Panc1 (cell line): ENCODE measurements at regions not wholly inside any gene's neighbourhood (a gene's known extent, or its start where the extent isn't known, plus 50 kb on each side); places are given as distances from the start of the nearest gene placed in this dataset.
"Not testable (repeated sequence)": the region's sequence is repeated elsewhere in the genome, so short reads cannot be mapped to it uniquely, and the experiment has no call there.

ENCODE experiments used
- ATAC-seq: fragments of 200-7000 bp; cut with Tn5 transposase; 2 replicates; pipeline ENCODE4 v1.9.1; 2020; ENCODE audit warnings: mild to moderate bottlenecking, moderate library complexity
- BruUV-seq: library from RNA; stranded (reverse); fragments of 400-500 nt; replicated peaks from 2 replicates; lab custom pipeline; 2021; lab: Mats Ljungman, UMichigan
- CTCF ChIA-PET: fragments of 300-600 bp; sonication (Branson Sonifier 250); formaldehyde crosslinking; loops from one replicate; lab custom pipeline; 2022; ENCODE audit warnings: antibody characterized with exemption; lab: Charles Lee
- POLR2A ChIA-PET: fragments of 300-600 bp; sonication (Branson Sonifier 250); formaldehyde crosslinking; loops from one replicate; lab custom pipeline; 2022; ENCODE audit warnings: antibody characterized with exemption; lab: Charles Lee
- DNase-seq: peaks from one replicate; pipeline ENCODE4 v3.0.0-alpha.2; 2010; ENCODE audit warnings: low read depth, low spot score
- H3K27ac ChIP-seq: 2 replicates; pipeline ENCODE4 v1.5.1; 2011; ENCODE audit warnings: mild to moderate bottlenecking, low read length, inconsistent platforms
- H3K27me3 ChIP-seq: fragments of 200-500 bp; sonication (Bioruptor generic); 2 replicates; pipeline ENCODE4 v1.6.0; 2014; ENCODE audit warnings: low read length, inconsistent platforms; ENCODE audit not compliant: control insufficient read depth, insufficient read depth
- H3K36me3 ChIP-seq: fragments of 200-500 bp; sonication (Bioruptor generic); 2 replicates; pipeline ENCODE4 v1.5.1; 2014; ENCODE audit warnings: inconsistent platforms, mild to moderate bottlenecking, low read length, moderate library complexity; ENCODE audit not compliant: control insufficient read depth, insufficient read depth
- H3K4me1 ChIP-seq: 2 replicates; pipeline ENCODE4 v1.5.1; 2011; ENCODE audit warnings: inconsistent platforms, mild to moderate bottlenecking, low read length, moderate library complexity; ENCODE audit not compliant: control insufficient read depth, insufficient read depth
- H3K4me3 ChIP-seq, 2 experiments: 2 replicates each; pipeline ENCODE4 v1.5.1; 2011 to 2012; ENCODE audit warnings: low read depth in 2 of 2, low read length in 2 of 2, mild to moderate bottlenecking in 2 of 2, inconsistent platforms in 1 of 2, moderate library complexity in 1 of 2
- H3K9me3 ChIP-seq: fragments of 200-500 bp; sonication (Bioruptor generic); 2 replicates; pipeline ENCODE4 v1.5.1; 2014; ENCODE audit warnings: low read depth, mild to moderate bottlenecking, inconsistent platforms, low read length, moderate library complexity; ENCODE audit not compliant: control insufficient read depth, insufficient read depth
- CTCF ChIP-seq: fragments of 450-650 bp; IDR thresholded peaks from 2 replicates; pipeline ENCODE4 v1.5.1; 2017; ENCODE audit warnings: mild to moderate bottlenecking
- POLR2AphosphoS5 ChIP-seq: IDR thresholded peaks from 2 replicates; pipeline ENCODE4 v1.6.1; 2012; ENCODE audit warnings: mild to moderate bottlenecking, low read depth, low read length, moderate library complexity
- SIN3A ChIP-seq: IDR thresholded peaks from 2 replicates; pipeline ENCODE4 v1.6.1; 2012; ENCODE audit warnings: low read depth, mild to moderate bottlenecking, low read length, moderate library complexity, borderline replicate concordance; ENCODE audit not compliant: insufficient read depth
- TCF7L2 ChIP-seq: IDR thresholded peaks from 2 replicates; pipeline ENCODE4 v1.6.1; 2011; ENCODE audit warnings: mild to moderate bottlenecking, low read depth, low read length, inconsistent platforms
- in situ Hi-C: cut with HindIII; loops from 2 replicates; pipeline ENCODE4 v1.10.0; 2016; ENCODE audit warnings: low sequenced_read_pairs, low pct_unique_long_range_greater_than_20kb
- intact Hi-C: fragments of 100-400 bp; cut with micrococcal nuclease; formaldehyde crosslinking; loops from one replicate; pipeline ENCODE4 v1.10.0; 2022; ENCODE audit not compliant: unreplicated experiment
- TF ChIP-seq, protein P1 (sequence below), 2 experiments: IDR thresholded peaks; 2 replicates each; pipeline ENCODE4 v1.6.1; 2011 to 2012; ENCODE audit warnings: low read depth in 2 of 2, control low read depth in 1 of 2, low read length in 1 of 2, mild to moderate bottlenecking in 1 of 2, moderate library complexity in 1 of 2; ENCODE audit not compliant: insufficient read depth in 1 of 2

GRCh38 chr1:29550119-29550841 lies 314.0 kb downstream of the PTPRU start:
- H3K9me3 ChIP-seq = no peaks in the 10 kb centered on the region
- TF ChIP-seq TCF7L2 = no peak
- TF ChIP-seq SIN3A = no peak
- no peak for TF ChIP-seq CTCF
- TF ChIP-seq, protein P1, sequence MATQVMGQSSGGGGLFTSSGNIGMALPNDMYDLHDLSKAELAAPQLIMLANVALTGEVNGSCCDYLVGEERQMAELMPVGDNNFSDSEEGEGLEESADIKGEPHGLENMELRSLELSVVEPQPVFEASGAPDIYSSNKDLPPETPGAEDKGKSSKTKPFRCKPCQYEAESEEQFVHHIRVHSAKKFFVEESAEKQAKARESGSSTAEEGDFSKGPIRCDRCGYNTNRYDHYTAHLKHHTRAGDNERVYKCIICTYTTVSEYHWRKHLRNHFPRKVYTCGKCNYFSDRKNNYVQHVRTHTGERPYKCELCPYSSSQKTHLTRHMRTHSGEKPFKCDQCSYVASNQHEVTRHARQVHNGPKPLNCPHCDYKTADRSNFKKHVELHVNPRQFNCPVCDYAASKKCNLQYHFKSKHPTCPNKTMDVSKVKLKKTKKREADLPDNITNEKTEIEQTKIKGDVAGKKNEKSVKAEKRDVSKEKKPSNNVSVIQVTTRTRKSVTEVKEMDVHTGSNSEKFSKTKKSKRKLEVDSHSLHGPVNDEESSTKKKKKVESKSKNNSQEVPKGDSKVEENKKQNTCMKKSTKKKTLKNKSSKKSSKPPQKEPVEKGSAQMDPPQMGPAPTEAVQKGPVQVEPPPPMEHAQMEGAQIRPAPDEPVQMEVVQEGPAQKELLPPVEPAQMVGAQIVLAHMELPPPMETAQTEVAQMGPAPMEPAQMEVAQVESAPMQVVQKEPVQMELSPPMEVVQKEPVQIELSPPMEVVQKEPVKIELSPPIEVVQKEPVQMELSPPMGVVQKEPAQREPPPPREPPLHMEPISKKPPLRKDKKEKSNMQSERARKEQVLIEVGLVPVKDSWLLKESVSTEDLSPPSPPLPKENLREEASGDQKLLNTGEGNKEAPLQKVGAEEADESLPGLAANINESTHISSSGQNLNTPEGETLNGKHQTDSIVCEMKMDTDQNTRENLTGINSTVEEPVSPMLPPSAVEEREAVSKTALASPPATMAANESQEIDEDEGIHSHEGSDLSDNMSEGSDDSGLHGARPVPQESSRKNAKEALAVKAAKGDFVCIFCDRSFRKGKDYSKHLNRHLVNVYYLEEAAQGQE (IDR thresholded peaks at IDR 0.05; ENCODE audit: insufficient read depth in 1 of 2, low read depth in 2 of 2, low read length in 1 of 2) = no peak
- no peak for TF ChIP-seq POLR2AphosphoS5
- no peaks in the 10 kb centered on the region for H3K27me3 ChIP-seq
- no peak for DNase-seq
- no TSS peak for BruUV-seq
- in situ Hi-C loops (no loop called here), intact Hi-C loops (no loop called here)
- ATAC-seq = no peak
- no peaks in the 10 kb centered on the region for H3K4me1 ChIP-seq
- H3K36me3 ChIP-seq = no peaks in the 10 kb centered on the region
- CTCF ChIA-PET = no interaction called here
- H3K27ac ChIP-seq = no peak overlapping the region
- POLR2A ChIA-PET = no interaction called here
- no peak overlapping the region for H3K4me3 ChIP-seq

DNA sequence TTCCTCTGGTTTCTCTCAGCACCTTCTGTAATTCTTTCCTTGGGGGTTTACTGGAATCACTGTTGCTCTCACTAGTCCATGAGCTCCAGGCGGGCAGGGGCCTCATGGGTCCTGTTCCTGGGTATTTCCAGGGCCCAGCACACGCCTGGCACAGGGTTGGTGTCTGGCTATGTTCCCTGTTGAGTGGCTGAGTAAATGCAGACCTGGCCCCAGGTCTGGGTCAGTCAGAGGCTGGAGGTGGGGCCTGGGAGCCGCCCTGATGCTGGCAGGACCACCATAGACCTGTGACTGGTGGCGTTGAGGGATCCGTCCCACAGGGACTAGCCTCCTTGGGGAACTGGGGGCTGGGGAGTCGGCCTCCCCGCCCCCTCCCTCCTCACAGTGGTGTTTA lies 313.4 kb downstream of the PTPRU start:
- DNase-seq, H3K4me1 ChIP-seq, in situ Hi-C loops, BruUV-seq, H3K9me3 ChIP-seq, ATAC-seq, H3K36me3 ChIP-seq, H3K4me3 ChIP-seq, CTCF ChIA-PET, intact Hi-C loops, H3K27me3 ChIP-seq, H3K27ac ChIP-seq: not testable (repeated sequence)
- POLR2A ChIA-PET = interaction anchor here (0.6 kb wide), 1 partner anchor 1210 kb away, joined by 3 read pairs; no protein-coding TSS in a partner anchor

DNA sequence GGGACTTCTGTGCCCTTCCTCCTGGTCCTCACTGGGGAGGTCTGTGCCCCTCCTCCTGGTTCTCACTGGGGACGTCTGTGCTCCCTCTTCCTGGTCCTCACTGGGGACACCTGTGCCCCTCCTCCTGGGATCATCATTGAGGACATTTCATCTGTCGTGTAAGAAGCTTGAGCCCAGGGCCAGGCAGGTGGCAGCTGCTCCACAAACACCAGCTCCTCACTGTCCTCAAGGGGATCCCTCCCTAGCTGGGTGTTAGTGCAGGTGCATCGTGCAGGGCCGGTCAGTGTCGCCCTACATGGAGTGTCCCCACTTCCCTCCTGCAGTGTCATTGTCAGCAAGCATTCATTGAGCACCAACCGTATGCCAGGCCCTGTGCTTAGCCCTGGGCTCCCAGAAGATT lies 312.7 kb downstream of the PTPRU start:
- intact Hi-C loops = no loop called here
- BruUV-seq = no TSS peak

More for the DNA sequence above, 312.7 kb downstream of the PTPRU start:
- POLR2A ChIA-PET = interaction anchor here (0.6 kb wide), 1 partner anchor 1211 kb away, joined by 3 read pairs; no protein-coding TSS in a partner anchor
- Histone ChIP-seq H3K27ac (no peak overlapping the region), H3K4me1 (no peaks in the 10 kb centered on the region), H3K4me3 (no peak overlapping the region), H3K9me3 (no peaks in the 10 kb centered on the region), H3K27me3 (no peaks in the 10 kb centered on the region), H3K36me3 (no peaks in the 10 kb centered on the region)
- in situ Hi-C loops = no loop called here
- DNase-seq (no peak), ATAC-seq (no peak)
- TF ChIP-seq TCF7L2 (no peak), CTCF (no peak)
- CTCF ChIA-PET = no interaction called here
